ENCODE measurements at regions not wholly inside any gene's neighbourhood (a gene's known extent, or its start where the extent isn't known, plus 50 kb on each side); places are given as distances from the start of the nearest gene placed in this dataset.

GRCh38 chr6:156400487-156400886, 376.7 kb upstream of the ARID1B start:
- 50 to 65% (median 55%) methylated on average over 4 of the region's 4 CpGs for whole genome bisulfite sequencing, 4 donors
- H3K36me3 ChIP-seq (replicated peaks in 1 of 2), result no peaks in the 10 kb centered on the region
- H3K9me3 ChIP-seq (replicated peaks in 1 of 3), result no peaks in the 10 kb centered on the region
- DNase-seq, result no peak
- no peaks in the 10 kb centered on the region for H3K4me1 ChIP-seq (replicated peaks in 1 of 2)
- no peaks in the 10 kb centered on the region for H3K27me3 ChIP-seq
- no peak overlapping the region for H3K4me3 ChIP-seq
- intact Hi-C loops (cut with DNase I), result no loop called here
- TF ChIP-seq POLR2A (IDR thresholded peaks at IDR 0.05) (no peak), CTCF (IDR thresholded peaks at IDR 0.05) (no peak)
- H3K27ac ChIP-seq, result no peak overlapping the region

GRCh38 chr6:156398966-156399365, 378.2 kb upstream of the ARID1B start:
- Histone ChIP-seq H3K9me3 (replicated peaks in 1 of 3) (no peaks in the 10 kb centered on the region), H3K27me3 (no peaks in the 10 kb centered on the region), H3K4me3 (no peak overlapping the region), H3K36me3 (replicated peaks in 1 of 2) (no peaks in the 10 kb centered on the region), H3K4me1 (replicated peaks in 1 of 2) (no peaks in the 10 kb centered on the region), H3K27ac (no peak overlapping the region)
- TF ChIP-seq CTCF (IDR thresholded peaks at IDR 0.05), result no peak
- intact Hi-C loops (cut with DNase I), result no loop called here
- no peak for DNase-seq
- 78 to 90% (median 83%) methylated on average over 2 of the region's 2 CpGs for WGBS, 4 donors

GRCh38 chr6:156398371-156398770, 378.8 kb upstream of the ARID1B start:
- DNase-seq, result no peak
- no peaks in the 10 kb centered on the region for H3K36me3 ChIP-seq (replicated peaks in 1 of 2)
- H3K4me1 ChIP-seq (replicated peaks in 1 of 2), result no peaks in the 10 kb centered on the region
- WGBS, 4 donors, result 70 to 89% (median 78%) methylated on average over 5 of the region's 5 CpGs
- no peaks in the 10 kb centered on the region for H3K9me3 ChIP-seq (replicated peaks in 1 of 3)
- intact Hi-C loops (cut with DNase I), result no loop called here
- no peak overlapping the region for H3K4me3 ChIP-seq
- H3K27ac ChIP-seq, result no peak overlapping the region
- H3K27me3 ChIP-seq, result no peaks in the 10 kb centered on the region
- TF ChIP-seq CTCF (IDR thresholded peaks at IDR 0.05) (no peak), POLR2A (IDR thresholded peaks at IDR 0.05) (no peak)

- Histone ChIP-seq H3K27me3 (no peaks in the 10 kb centered on the region), H3K27ac (no peak overlapping the region), H3K4me3 (no peak overlapping the region), H3K9me3 (replicated peaks in 1 of 3) (no peaks in the 10 kb centered on the region), H3K4me1 (replicated peaks in 1 of 2) (no peaks in the 10 kb centered on the region), H3K36me3 (replicated peaks in 1 of 2) (no peaks in the 10 kb centered on the region)
- WGBS, 4 donors, result 46 to 56% (median 50%) methylated on average over 25 to 45 of the region's 45 CpGs
- intact Hi-C loops (cut with DNase I), result no loop called here
- no peak for DNase-seq
- no peak for TF ChIP-seq POLR2A (IDR thresholded peaks at IDR 0.05)
- TF ChIP-seq CTCF (IDR thresholded peaks at IDR 0.05), result no peak
These were observed 380.3 kb upstream of the ARID1B start for GRCh38 chr6:156396791-156397418.
